Activated CD8-positive, alpha-beta memory T cell treated with anti-CD3 and anti-CD28 coated beads for 1 hour (primary cell): ENCODE measurements at regions not wholly inside any gene's neighbourhood (a gene's known extent, or its start where the extent isn't known, plus 50 kb on each side); places are given as distances from the start of the nearest gene placed in this dataset.
"Not testable (repeated sequence)": the region's sequence is repeated elsewhere in the genome, so short reads cannot be mapped to it uniquely, and the experiment has no call there.

Source experiments
- DNase-seq, 2 donors: peaks; one replicate each; pipeline ENCODE4 v3.0.0-alpha.2; 2020; ENCODE audit warnings: low read depth in 1 of 2; ENCODE audit errors: extremely low read depth in 1 of 2

- DNase-seq: not testable (repeated sequence)
Observed at GRCh38 chr9:65566018-65566417, 109.7 kb upstream of the ZNG1E start.

- DNase-seq: not testable (repeated sequence)
Observed at GRCh38 chr9:65519018-65519417, 156.7 kb upstream of the ZNG1E start.

GRCh38 chr9:65514465-65514864 is 161.3 kb upstream of the ZNG1E start:
- not testable (repeated sequence) for DNase-seq

- DNase-seq: not testable (repeated sequence)
Observed at GRCh38 chr9:65507897-65508296, 167.8 kb upstream of the ZNG1E start.

- not testable (repeated sequence) for DNase-seq
Observed at GRCh38 chr9:65504686-65505085, 171.0 kb upstream of the ZNG1E start.

GRCh38 chr9:65503696-65504095 is 172.0 kb upstream of the ZNG1E start:
- not testable (repeated sequence) for DNase-seq

GRCh38 chr9:65482890-65483289 is 192.8 kb upstream of the ZNG1E start:
- not testable (repeated sequence) for DNase-seq

- DNase-seq: not testable (repeated sequence)
Observed at GRCh38 chr9:65481291-65481690, 194.4 kb upstream of the ZNG1E start.

- not testable (repeated sequence) for DNase-seq
Observed at GRCh38 chr9:65474891-65475290, 189.9 kb upstream of the FOXD4L5 start.

- not testable (repeated sequence) for DNase-seq
Observed at GRCh38 chr9:65473059-65473822, 188.2 kb upstream of the FOXD4L5 start.

- DNase-seq: not testable (repeated sequence)
Observed at GRCh38 chr9:65471106-65471505, 186.1 kb upstream of the FOXD4L5 start.

GRCh38 chr9:65466911-65467734 is 182.1 kb upstream of the FOXD4L5 start:
- DNase-seq: not testable (repeated sequence)

GRCh38 chr9:65465246-65465895 is 180.4 kb upstream of the FOXD4L5 start:
- DNase-seq: not testable (repeated sequence)

- DNase-seq: not testable (repeated sequence)
Observed at GRCh38 chr9:65462476-65462875, 177.5 kb upstream of the FOXD4L5 start.

GRCh38 chr9:65459756-65460320 is 174.8 kb upstream of the FOXD4L5 start:
- DNase-seq: no peak

- no peak for DNase-seq
Observed at GRCh38 chr9:65458992-65459391, 174.0 kb upstream of the FOXD4L5 start.

- DNase-seq: no peak
Observed at GRCh38 chr9:65458465-65458864, 173.5 kb upstream of the FOXD4L5 start.

- not testable (repeated sequence) for DNase-seq
Observed at GRCh38 chr9:65456991-65457390, 172.0 kb upstream of the FOXD4L5 start.

GRCh38 chr9:65455751-65456647 is 171.0 kb upstream of the FOXD4L5 start:
- DNase-seq: not testable (repeated sequence)

GRCh38 chr9:65455136-65455535 is 170.1 kb upstream of the FOXD4L5 start:
- not testable (repeated sequence) for DNase-seq
